Dendritic cell treated with granulocyte-macrophage colony-stimulating factor and Interleukin-4, amounts not matched to agents 40 ng/mL and 50 ng/mL, for 4 days (primary cell): ENCODE measurements at regions not wholly inside any gene's neighbourhood (a gene's known extent, or its start where the extent isn't known, plus 50 kb on each side); places are given as distances from the start of the nearest gene placed in this dataset.
"Not testable (repeated sequence)": the region's sequence is repeated elsewhere in the genome, so short reads cannot be mapped to it uniquely, and the experiment has no call there.

Source experiments
- H3K27ac Mint-ChIP-seq: one replicate; pipeline ENCODE4 v1.8.0; 2022; ENCODE audit warnings: mild to moderate bottlenecking, mixed read lengths
- H3K27me3 Mint-ChIP-seq: one replicate; pipeline ENCODE4 v1.8.0; 2022; ENCODE audit warnings: mild to moderate bottlenecking, mixed read lengths
- H3K36me3 Mint-ChIP-seq: one replicate; pipeline ENCODE4 v1.8.0; 2022; ENCODE audit warnings: low read depth, mixed read lengths
- H3K4me1 Mint-ChIP-seq: one replicate; pipeline ENCODE4 v1.8.0; 2022; ENCODE audit warnings: low read depth, mixed read lengths
- H3K4me3 Mint-ChIP-seq: one replicate; pipeline ENCODE4 v1.8.0; 2022; ENCODE audit warnings: mild to moderate bottlenecking, moderate library complexity, mixed read lengths
- H3K9me3 Mint-ChIP-seq: one replicate; pipeline ENCODE4 v1.8.0; 2022; ENCODE audit warnings: mixed read lengths
- intact Hi-C: fragments of 100-400 bp; cut with micrococcal nuclease; formaldehyde crosslinking; loops from one replicate; pipeline ENCODE4 v1.15.0; 2022

GRCh38 chr7:138328215-138328614 is 131.8 kb upstream of the TRIM24 start:
- Mint-ChIP-seq H3K4me1 (no peaks in the 10 kb centered on the region), H3K27ac (no peak overlapping the region), H3K36me3 (no peaks in the 10 kb centered on the region), H3K9me3 (peaks cover 15% of the 10 kb centered on the region), H3K27me3 (no peaks in the 10 kb centered on the region), H3K4me3 (no peak overlapping the region)
- intact Hi-C loops: no loop called here

GRCh38 chr7:138332850-138333249 is 127.2 kb upstream of the TRIM24 start:
- intact Hi-C loops, H3K4me1 Mint-ChIP-seq, H3K27me3 Mint-ChIP-seq, H3K36me3 Mint-ChIP-seq, H3K27ac Mint-ChIP-seq, H3K4me3 Mint-ChIP-seq: not testable (repeated sequence)
- peaks cover 14% of the 10 kb centered on the region for H3K9me3 Mint-ChIP-seq

- H3K4me3 Mint-ChIP-seq: no peak overlapping the region
- H3K9me3 Mint-ChIP-seq: peaks cover 56% of the 10 kb centered on the region
- H3K36me3 Mint-ChIP-seq: no peaks in the 10 kb centered on the region
Observed at GRCh38 chr7:138338361-138338760, 121.7 kb upstream of the TRIM24 start.

GRCh38 chr7:138339229-138339628 is 120.8 kb upstream of the TRIM24 start:
- H3K9me3 Mint-ChIP-seq: peaks cover 61% of the 10 kb centered on the region
- H3K27ac Mint-ChIP-seq, H3K4me3 Mint-ChIP-seq, intact Hi-C loops, H3K36me3 Mint-ChIP-seq, H3K27me3 Mint-ChIP-seq, H3K4me1 Mint-ChIP-seq: not testable (repeated sequence)

More at GRCh38 chr7:138338361-138338760, 121.7 kb upstream of the TRIM24 start:
- H3K27me3 Mint-ChIP-seq: no peaks in the 10 kb centered on the region
- no peaks in the 10 kb centered on the region for H3K4me1 Mint-ChIP-seq
- intact Hi-C loops: no loop called here
- no peak overlapping the region for H3K27ac Mint-ChIP-seq

GRCh38 chr7:138342990-138343389 is 117.1 kb upstream of the TRIM24 start:
- intact Hi-C loops: no loop called here
- H3K4me1 Mint-ChIP-seq: no peaks in the 10 kb centered on the region
- H3K36me3 Mint-ChIP-seq: no peaks in the 10 kb centered on the region
- no peak overlapping the region for H3K4me3 Mint-ChIP-seq
- H3K9me3 Mint-ChIP-seq: peaks cover 83% of the 10 kb centered on the region
- no peaks in the 10 kb centered on the region for H3K27me3 Mint-ChIP-seq
- H3K27ac Mint-ChIP-seq: no peak overlapping the region

GRCh38 chr7:138345567-138345966 is 114.5 kb upstream of the TRIM24 start:
- no peak overlapping the region for H3K27ac Mint-ChIP-seq

GRCh38 chr7:138346975-138347374 is 113.1 kb upstream of the TRIM24 start:
- Mint-ChIP-seq H3K27ac (no peak overlapping the region), H3K4me1 (no peaks in the 10 kb centered on the region), H3K36me3 (no peaks in the 10 kb centered on the region), H3K9me3 (peaks cover 63% of the 10 kb centered on the region), H3K4me3 (no peak overlapping the region), H3K27me3 (no peaks in the 10 kb centered on the region)
- intact Hi-C loops: no loop called here

More at GRCh38 chr7:138345567-138345966, 114.5 kb upstream of the TRIM24 start:
- Mint-ChIP-seq H3K36me3 (no peaks in the 10 kb centered on the region), H3K9me3 (peaks cover 69% of the 10 kb centered on the region), H3K27me3 (no peaks in the 10 kb centered on the region), H3K4me1 (no peaks in the 10 kb centered on the region), H3K4me3 (no peak overlapping the region)
- intact Hi-C loops: no loop called here

GRCh38 chr7:138349841-138350700 is 110.0 kb upstream of the TRIM24 start:
- peaks cover 57% of the 10 kb centered on the region for H3K9me3 Mint-ChIP-seq
- no peaks in the 10 kb centered on the region for H3K36me3 Mint-ChIP-seq
- H3K4me1 Mint-ChIP-seq: no peaks in the 10 kb centered on the region
- no peak overlapping the region for H3K4me3 Mint-ChIP-seq
- intact Hi-C loops: no loop called here
- no peaks in the 10 kb centered on the region for H3K27me3 Mint-ChIP-seq
- H3K27ac Mint-ChIP-seq: no peak overlapping the region

- Mint-ChIP-seq H3K27me3 (no peaks in the 10 kb centered on the region), H3K4me3 (no peak overlapping the region), H3K4me1 (no peaks in the 10 kb centered on the region), H3K27ac (no peak overlapping the region), H3K9me3 (peaks cover 50% of the 10 kb centered on the region), H3K36me3 (no peaks in the 10 kb centered on the region)
- intact Hi-C loops: no loop called here
Observed at GRCh38 chr7:138350701-138351357, 109.2 kb upstream of the TRIM24 start.

- Mint-ChIP-seq H3K27ac (no peak overlapping the region), H3K27me3 (no peaks in the 10 kb centered on the region), H3K4me1 (no peaks in the 10 kb centered on the region), H3K4me3 (no peak overlapping the region), H3K9me3 (peaks cover 30% of the 10 kb centered on the region), H3K36me3 (no peaks in the 10 kb centered on the region)
- intact Hi-C loops: no loop called here
Observed at GRCh38 chr7:138352570-138353461, 107.2 kb upstream of the TRIM24 start.

- Mint-ChIP-seq H3K36me3 (no peaks in the 10 kb centered on the region), H3K9me3 (peaks cover 28% of the 10 kb centered on the region), H3K27me3 (no peaks in the 10 kb centered on the region), H3K27ac (no peak overlapping the region), H3K4me1 (no peaks in the 10 kb centered on the region), H3K4me3 (no peak overlapping the region)
- intact Hi-C loops: no loop called here
Observed at GRCh38 chr7:138354066-138354465, 106.0 kb upstream of the TRIM24 start.

- Mint-ChIP-seq H3K4me1 (no peaks in the 10 kb centered on the region), H3K9me3 (peaks cover 33% of the 10 kb centered on the region), H3K27me3 (no peaks in the 10 kb centered on the region), H3K36me3 (no peaks in the 10 kb centered on the region), H3K27ac (no peak overlapping the region), H3K4me3 (no peak overlapping the region)
- intact Hi-C loops: no loop called here
Observed at GRCh38 chr7:138355254-138355653, 104.8 kb upstream of the TRIM24 start.

GRCh38 chr7:138358850-138359341 is 101.2 kb upstream of the TRIM24 start:
- Mint-ChIP-seq H3K27me3 (no peaks in the 10 kb centered on the region), H3K27ac (no peak overlapping the region), H3K4me1 (no peaks in the 10 kb centered on the region), H3K9me3 (peaks cover 29% of the 10 kb centered on the region), H3K4me3 (no peak overlapping the region), H3K36me3 (no peaks in the 10 kb centered on the region)
- intact Hi-C loops: no loop called here
